ENCODE measurements at regions not wholly inside any gene's neighbourhood (a gene's known extent, or its start where the extent isn't known, plus 50 kb on each side); places are given as distances from the start of the nearest gene placed in this dataset.

GRCh38 chr10:4758256-4758655, 67.8 kb upstream of the AKR1E2 start (continued):
- TF ChIP-seq, protein P1, sequence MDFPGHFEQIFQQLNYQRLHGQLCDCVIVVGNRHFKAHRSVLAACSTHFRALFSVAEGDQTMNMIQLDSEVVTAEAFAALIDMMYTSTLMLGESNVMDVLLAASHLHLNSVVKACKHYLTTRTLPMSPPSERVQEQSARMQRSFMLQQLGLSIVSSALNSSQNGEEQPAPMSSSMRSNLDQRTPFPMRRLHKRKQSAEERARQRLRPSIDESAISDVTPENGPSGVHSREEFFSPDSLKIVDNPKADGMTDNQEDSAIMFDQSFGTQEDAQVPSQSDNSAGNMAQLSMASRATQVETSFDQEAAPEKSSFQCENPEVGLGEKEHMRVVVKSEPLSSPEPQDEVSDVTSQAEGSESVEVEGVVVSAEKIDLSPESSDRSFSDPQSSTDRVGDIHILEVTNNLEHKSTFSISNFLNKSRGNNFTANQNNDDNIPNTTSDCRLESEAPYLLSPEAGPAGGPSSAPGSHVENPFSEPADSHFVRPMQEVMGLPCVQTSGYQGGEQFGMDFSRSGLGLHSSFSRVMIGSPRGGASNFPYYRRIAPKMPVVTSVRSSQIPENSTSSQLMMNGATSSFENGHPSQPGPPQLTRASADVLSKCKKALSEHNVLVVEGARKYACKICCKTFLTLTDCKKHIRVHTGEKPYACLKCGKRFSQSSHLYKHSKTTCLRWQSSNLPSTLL (IDR thresholded peaks at IDR 0.05), result no peak

DNA sequence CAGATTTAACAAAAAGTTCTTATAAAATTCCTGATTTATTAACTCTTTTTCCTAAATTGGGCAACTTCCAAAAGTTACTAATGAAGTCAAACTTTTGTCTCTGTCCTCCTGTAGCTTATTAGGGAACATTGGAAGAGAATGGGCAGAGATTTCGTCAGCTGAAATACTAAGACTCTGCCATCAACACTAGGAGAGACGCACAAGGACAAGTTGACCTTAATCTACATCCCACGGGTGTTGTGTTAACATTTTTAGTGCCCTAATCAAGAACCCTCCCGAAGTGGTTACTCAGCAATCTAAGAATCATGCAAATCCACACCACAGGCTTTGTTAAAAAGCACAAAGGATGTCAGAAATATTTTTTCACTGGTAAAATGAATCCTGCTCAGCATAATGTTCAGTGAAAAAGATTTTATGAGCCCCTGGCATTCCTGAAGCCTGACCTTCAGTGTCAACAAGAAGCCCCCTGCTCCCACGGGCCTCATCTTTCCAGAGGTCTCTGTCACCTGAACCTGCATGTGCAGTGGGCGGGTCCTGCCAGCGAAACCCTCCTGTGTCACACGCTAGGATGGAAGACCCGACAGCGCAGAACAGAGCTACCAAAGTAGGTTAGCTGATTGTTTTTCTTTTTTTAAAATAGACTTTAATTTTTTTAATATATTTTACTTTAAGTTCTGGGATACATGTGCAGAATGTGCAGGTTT, 70.6 kb upstream of the AKR1E2 start:
- WGBS (ENCODE audit: insufficient coverage, low coverage, missing lambda C conversion rate), result 2% methylated on average over 10 of the region's 10 CpGs
- no TSS peak for BruUV-seq (replicated peaks)
- Histone ChIP-seq H3K9me3 (replicated peaks; ENCODE audit: control insufficient read depth, insufficient read depth, low read depth, low read length) (no peaks in the 10 kb centered on the region), H3K9me1 (ENCODE audit: control insufficient read depth, insufficient read depth, low read length) (no peaks in the 10 kb centered on the region), H2AFZ (ENCODE audit: low read depth, low read length) (no peak overlapping the region), H3K27ac (ENCODE audit: extremely low read depth, low read depth, low read length) (no peak overlapping the region), H3K36me3 (ENCODE audit: control insufficient read depth, insufficient read depth, low read length) (no peaks in the 10 kb centered on the region), H3K27me3 (ENCODE audit: control insufficient read depth in 2 of 2, insufficient read depth in 2 of 2, low read length in 2 of 2) (peaks cover 17 to 21% of the 10 kb centered on the region in 2 experiments; a peak in 4 of 5 replicates), H3K4me3 (no peak overlapping the region), H3K79me2 (ENCODE audit: control insufficient read depth, insufficient read depth, low read length) (no peaks in the 10 kb centered on the region), H4K20me1 (replicated peaks; ENCODE audit: control insufficient read depth, insufficient read depth, low read length) (no peaks in the 10 kb centered on the region), H3K4me2 (ENCODE audit: insufficient read depth, low read length) (no peak overlapping the region), H3K4me1 (replicated peaks in 1 of 2; ENCODE audit: control insufficient read depth in 2 of 2, insufficient read depth in 2 of 2, low read length in 2 of 2) (no peaks in the 10 kb centered on the region), H3K9ac (ENCODE audit: insufficient read depth in 1 of 2, low read depth in 2 of 2, low read length in 2 of 2) (no peak overlapping the region)
- FAIRE-seq (no peak), ATAC-seq (no peak), DNase-seq (ENCODE audit: extremely low read depth in 1 of 4, low spot score in 3 of 4) (no peak)
- ChIA-PET CTCF (ENCODE audit: low intra/inter-chr PET ratio) (no interaction called here), POLR2A (interaction anchor here (1.3 kb wide), 1 partner anchor 11 kb away, joined by 4 read pairs; no protein-coding TSS in a partner anchor)
- intact Hi-C loops (cut with micrococcal nuclease), result no loop called here
- in situ Hi-C loops (cut with MboI), result loop anchor here (25.0 kb wide), 1 partner anchor 1543 kb away; no protein-coding TSS in a partner anchor
- TF ChIP-seq ETV1 (tag; conservative IDR thresholded peaks at IDR 0.05; ENCODE audit: low read depth), result no peak
- TF ChIP-seq KLF1 (tag; IDR thresholded peaks at IDR 0.05), result no peak
- no peak for TF ChIP-seq TAF7 (tag; IDR thresholded peaks at IDR 0.05)
- no peak for TF ChIP-seq NFIC (IDR thresholded peaks at IDR 0.05)
- TF ChIP-seq, protein P2, sequence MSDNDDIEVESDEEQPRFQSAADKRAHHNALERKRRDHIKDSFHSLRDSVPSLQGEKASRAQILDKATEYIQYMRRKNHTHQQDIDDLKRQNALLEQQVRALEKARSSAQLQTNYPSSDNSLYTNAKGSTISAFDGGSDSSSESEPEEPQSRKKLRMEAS (CRISPR knock-in tag; IDR thresholded peaks at IDR 0.05), result no peak
- TF ChIP-seq ZFP30 (CRISPR knock-in tag; IDR thresholded peaks at IDR 0.05; ENCODE audit: borderline replicate concordance), result no peak
- TF ChIP-seq CREB3 (tag; conservative IDR thresholded peaks at IDR 0.05; ENCODE audit: low read depth), result no peak
- TF ChIP-seq, protein P3, sequence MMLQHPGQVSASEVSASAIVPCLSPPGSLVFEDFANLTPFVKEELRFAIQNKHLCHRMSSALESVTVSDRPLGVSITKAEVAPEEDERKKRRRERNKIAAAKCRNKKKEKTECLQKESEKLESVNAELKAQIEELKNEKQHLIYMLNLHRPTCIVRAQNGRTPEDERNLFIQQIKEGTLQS (IDR thresholded peaks at IDR 0.05), result no peak
- TF ChIP-seq, protein P3 (CRISPR knock-in tag; conservative IDR thresholded peaks at IDR 0.05), result no peak
- no peak for TF ChIP-seq ZNF696 (CRISPR knock-in tag; conservative IDR thresholded peaks at IDR 0.05)
- TF ChIP-seq ZBTB26 (CRISPR knock-in tag; IDR thresholded peaks at IDR 0.05), result no peak
- TF ChIP-seq RBM17 (IDR thresholded peaks at IDR 0.05; ENCODE audit: borderline replicate concordance, low read depth, low read length), result no peak

All from K562 (cell line).